ENCODE measurements at regions not wholly inside any gene's neighbourhood (a gene's known extent, or its start where the extent isn't known, plus 50 kb on each side); places are given as distances from the start of the nearest gene placed in this dataset.

- H3K9ac ChIP-seq: no peak overlapping the region
- H3K36me3 ChIP-seq (ENCODE audit: insufficient read depth): no peaks in the 10 kb centered on the region
- no peak overlapping the region for H3K4me3 ChIP-seq (IDR thresholded peaks at IDR 0.05; ENCODE audit: insufficient read depth, low read depth, low read length)
- H4K20me1 ChIP-seq (ENCODE audit: insufficient read depth): no peaks in the 10 kb centered on the region
- H3K4me1 ChIP-seq (ENCODE audit: low read depth, poor library complexity, severe bottlenecking): no peaks in the 10 kb centered on the region
- H3K27me3 ChIP-seq (ENCODE audit: insufficient read depth, low read depth): no peaks in the 10 kb centered on the region
- H3K4me2 ChIP-seq: no peak overlapping the region
- no peak overlapping the region for H3K27ac ChIP-seq
- no peaks in the 10 kb centered on the region for H3K79me2 ChIP-seq (ENCODE audit: insufficient read depth, low read depth)
- H2AFZ ChIP-seq (ENCODE audit: low read depth): no peak overlapping the region
- TF ChIP-seq CTCF (conservative IDR thresholded peaks at IDR 0.05; ENCODE audit: low read depth, low read length): no peak
Observed at GRCh38 chr9:88678008-88678407, 143.0 kb downstream of the NXNL2 start.

- TF ChIP-seq CTCF (conservative IDR thresholded peaks at IDR 0.05; ENCODE audit: low read depth, low read length): no peak
- Histone ChIP-seq H3K9ac (no peak overlapping the region), H3K27me3 (ENCODE audit: insufficient read depth, low read depth) (no peaks in the 10 kb centered on the region), H3K4me2 (no peak overlapping the region), H3K79me2 (ENCODE audit: insufficient read depth, low read depth) (no peaks in the 10 kb centered on the region), H3K4me3 (IDR thresholded peaks at IDR 0.05; ENCODE audit: insufficient read depth, low read depth, low read length) (no peak overlapping the region), H3K4me1 (ENCODE audit: low read depth, poor library complexity, severe bottlenecking) (no peaks in the 10 kb centered on the region), H3K36me3 (ENCODE audit: insufficient read depth) (no peaks in the 10 kb centered on the region), H4K20me1 (ENCODE audit: insufficient read depth) (no peaks in the 10 kb centered on the region), H2AFZ (ENCODE audit: low read depth) (no peak overlapping the region), H3K27ac (no peak overlapping the region)
Observed at GRCh38 chr9:88678431-88678830, 143.5 kb downstream of the NXNL2 start.

GRCh38 chr9:88680041-88680440 lies 145.1 kb downstream of the NXNL2 start:
- H3K9ac ChIP-seq: no peak overlapping the region
- TF ChIP-seq CTCF (conservative IDR thresholded peaks at IDR 0.05; ENCODE audit: low read depth, low read length): no peak

GRCh38 chr9:88680505-88681160 lies 145.7 kb downstream of the NXNL2 start:
- no peak overlapping the region for H3K4me2 ChIP-seq
- no peak overlapping the region for H2AFZ ChIP-seq (ENCODE audit: low read depth)
- H3K27ac ChIP-seq: no peak overlapping the region
- H3K4me3 ChIP-seq (IDR thresholded peaks at IDR 0.05; ENCODE audit: insufficient read depth, low read depth, low read length): no peak overlapping the region
- H3K9ac ChIP-seq: no peak overlapping the region
- TF ChIP-seq CTCF (conservative IDR thresholded peaks at IDR 0.05; ENCODE audit: low read depth, low read length): no peak
- H3K4me1 ChIP-seq (ENCODE audit: low read depth, poor library complexity, severe bottlenecking): no peaks in the 10 kb centered on the region
- no peaks in the 10 kb centered on the region for H3K27me3 ChIP-seq (ENCODE audit: insufficient read depth, low read depth)
- H4K20me1 ChIP-seq (ENCODE audit: insufficient read depth): no peaks in the 10 kb centered on the region
- H3K36me3 ChIP-seq (ENCODE audit: insufficient read depth): no peaks in the 10 kb centered on the region
- no peaks in the 10 kb centered on the region for H3K79me2 ChIP-seq (ENCODE audit: insufficient read depth, low read depth)

More at GRCh38 chr9:88680041-88680440, 145.1 kb downstream of the NXNL2 start:
- Histone ChIP-seq H3K79me2 (ENCODE audit: insufficient read depth, low read depth) (no peaks in the 10 kb centered on the region), H3K4me3 (IDR thresholded peaks at IDR 0.05; ENCODE audit: insufficient read depth, low read depth, low read length) (no peak overlapping the region), H3K4me1 (ENCODE audit: low read depth, poor library complexity, severe bottlenecking) (no peaks in the 10 kb centered on the region), H4K20me1 (ENCODE audit: insufficient read depth) (no peaks in the 10 kb centered on the region), H3K4me2 (no peak overlapping the region), H2AFZ (ENCODE audit: low read depth) (no peak overlapping the region), H3K36me3 (ENCODE audit: insufficient read depth) (no peaks in the 10 kb centered on the region), H3K27ac (no peak overlapping the region), H3K27me3 (ENCODE audit: insufficient read depth, low read depth) (no peaks in the 10 kb centered on the region)

Measured in KMS-11 (cell line).